ENCODE measurements at regions not wholly inside any gene's neighbourhood (a gene's known extent, or its start where the extent isn't known, plus 50 kb on each side); places are given as distances from the start of the nearest gene placed in this dataset.
"Not testable (repeated sequence)": the region's sequence is repeated elsewhere in the genome, so short reads cannot be mapped to it uniquely, and the experiment has no call there.

DNA sequence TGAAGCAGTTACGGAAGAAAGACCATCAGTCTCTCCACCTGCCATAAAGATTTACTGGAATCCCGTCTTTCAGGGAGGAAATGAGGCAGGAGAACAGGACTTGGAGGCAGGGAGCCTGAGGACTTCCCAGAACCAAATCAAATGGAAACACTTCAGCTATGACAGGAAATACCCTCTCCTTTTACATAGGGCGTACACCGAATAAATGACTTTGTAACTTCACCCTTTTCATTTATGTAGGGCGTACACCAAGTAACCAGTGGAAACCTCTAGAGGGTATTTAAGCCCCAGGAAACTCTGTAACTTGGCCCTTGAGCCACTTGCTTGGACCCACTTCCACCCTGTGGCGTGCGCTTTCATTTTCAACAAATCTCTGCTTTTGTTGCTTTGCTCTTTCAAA lies 218.3 kb upstream of the SLC39A10 start:
- Histone ChIP-seq H3K27ac (ENCODE audit: low read length, poor library complexity, severe bottlenecking) (no peak overlapping the region), H3K4ac (ENCODE audit: low read depth in 1 of 2, low read length in 2 of 2) (no peak overlapping the region), H3K4me3 (ENCODE audit: insufficient read depth in 1 of 2, low read depth in 1 of 2, low read length in 2 of 2) (no peak overlapping the region)

DNA sequence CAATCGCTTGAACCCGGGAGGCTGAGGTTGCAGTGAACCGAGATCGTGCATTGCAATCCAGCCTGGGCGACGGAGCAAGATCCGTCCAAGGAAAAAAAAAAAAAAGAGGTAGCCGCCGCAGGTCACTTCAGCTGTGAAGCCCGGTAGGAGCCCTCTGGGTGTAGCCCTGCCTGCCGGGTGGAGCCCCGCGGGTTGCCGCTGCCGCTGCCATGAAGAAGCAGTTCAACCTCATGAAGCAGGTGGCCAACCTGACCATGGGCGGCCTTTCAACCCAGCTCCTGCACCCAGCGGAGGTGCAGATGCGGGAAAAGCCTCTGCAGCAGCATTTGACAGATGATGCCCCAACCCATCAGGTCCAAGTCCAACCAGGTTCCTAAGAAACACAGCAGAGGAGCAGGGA lies 219.5 kb upstream of the SLC39A10 start:
- Histone ChIP-seq H3K14ac (ENCODE audit: low read length in 2 of 2) (peak overlapping the region in 1 of 2 experiments; percentile 57), H3K79me1 (replicated peaks; ENCODE audit: low read length, poor library complexity, severe bottlenecking) (no peaks in the 10 kb centered on the region), H4K8ac (ENCODE audit: low read length) (peak overlapping the region; percentile 23), H3K18ac (ENCODE audit: low read depth in 1 of 2, low read length in 2 of 2) (no peak overlapping the region), H3K4me3 (ENCODE audit: insufficient read depth in 1 of 2, low read depth in 1 of 2, low read length in 2 of 2) (no peak overlapping the region), H3K23ac (ENCODE audit: low read length in 2 of 2) (no peak overlapping the region), H2BK12ac (ENCODE audit: low read length in 2 of 2) (no peak overlapping the region), H4K91ac (ENCODE audit: low read length) (no peak overlapping the region), H3K36me3 (ENCODE audit: control insufficient read depth in 1 of 2, insufficient read depth in 2 of 2, low read depth in 1 of 2, low read length in 2 of 2) (no peaks in the 10 kb centered on the region), H3K4me2 (ENCODE audit: low read length, poor library complexity, severe bottlenecking) (no peak overlapping the region), H3K4ac (ENCODE audit: low read depth in 1 of 2, low read length in 2 of 2) (no peak overlapping the region), H3K9me3 (ENCODE audit: control insufficient read depth, low read length) (peaks cover 18% of the 10 kb centered on the region), H3K4me1 (ENCODE audit: control insufficient read depth, insufficient read depth, low read depth, low read length) (no peaks in the 10 kb centered on the region), H3K9ac (ENCODE audit: low read length) (no peak overlapping the region), H3K27me3 (ENCODE audit: control insufficient read depth in 1 of 2, insufficient read depth in 1 of 2, low read length in 2 of 2) (no peaks in the 10 kb centered on the region), H2BK5ac (ENCODE audit: low read depth, low read length, poor library complexity, severe bottlenecking) (no peak overlapping the region), H2AK5ac (ENCODE audit: low read length, severe bottlenecking) (no peak overlapping the region), H2BK15ac (ENCODE audit: low read depth, poor library complexity, severe bottlenecking) (no peak overlapping the region), H2BK120ac (ENCODE audit: low read depth, low read length) (no peak overlapping the region), H3K27ac (ENCODE audit: low read length, poor library complexity, severe bottlenecking) (no peak overlapping the region), H2AFZ (ENCODE audit: low read depth, low read length) (no peak overlapping the region)
- DNase-seq, result no peak
- WGBS, result 98% methylated on average over 18 of the region's 18 CpGs

More for the DNA sequence above, 218.3 kb upstream of the SLC39A10 start:
- no peaks in the 10 kb centered on the region for H3K79me1 ChIP-seq (replicated peaks; ENCODE audit: low read length, poor library complexity, severe bottlenecking)
- H3K14ac ChIP-seq (ENCODE audit: low read length in 2 of 2), result no peak overlapping the region
- no peak overlapping the region for H3K4me2 ChIP-seq (ENCODE audit: low read length, poor library complexity, severe bottlenecking)
- no peak overlapping the region for H2BK15ac ChIP-seq (ENCODE audit: low read depth, poor library complexity, severe bottlenecking)
- no peaks in the 10 kb centered on the region for H3K27me3 ChIP-seq (ENCODE audit: control insufficient read depth in 1 of 2, insufficient read depth in 1 of 2, low read length in 2 of 2)
- H3K9me3 ChIP-seq (ENCODE audit: control insufficient read depth, low read length), result peaks cover 26% of the 10 kb centered on the region
- no peak overlapping the region for H3K9ac ChIP-seq (ENCODE audit: low read length)
- no peak overlapping the region for H2AFZ ChIP-seq (ENCODE audit: low read depth, low read length)
- 91% methylated on average over 4 of the region's 7 CpGs for WGBS
- H3K4me1 ChIP-seq (ENCODE audit: control insufficient read depth, insufficient read depth, low read depth, low read length), result no peaks in the 10 kb centered on the region
- no peak overlapping the region for H2AK5ac ChIP-seq (ENCODE audit: low read length, severe bottlenecking)
- H3K36me3 ChIP-seq (ENCODE audit: control insufficient read depth in 1 of 2, insufficient read depth in 2 of 2, low read depth in 1 of 2, low read length in 2 of 2), result no peaks in the 10 kb centered on the region
- H2BK120ac ChIP-seq (ENCODE audit: low read depth, low read length), result no peak overlapping the region
- H3K18ac ChIP-seq (ENCODE audit: low read depth in 1 of 2, low read length in 2 of 2), result no peak overlapping the region
- H3K23ac ChIP-seq (ENCODE audit: low read length in 2 of 2), result no peak overlapping the region
- H2BK12ac ChIP-seq (ENCODE audit: low read length in 2 of 2), result no peak overlapping the region
- no peak for DNase-seq
- no peak overlapping the region for H4K8ac ChIP-seq (ENCODE audit: low read length)
- H2BK5ac ChIP-seq (ENCODE audit: low read depth, low read length, poor library complexity, severe bottlenecking), result no peak overlapping the region
- H4K91ac ChIP-seq (ENCODE audit: low read length), result no peak overlapping the region

DNA sequence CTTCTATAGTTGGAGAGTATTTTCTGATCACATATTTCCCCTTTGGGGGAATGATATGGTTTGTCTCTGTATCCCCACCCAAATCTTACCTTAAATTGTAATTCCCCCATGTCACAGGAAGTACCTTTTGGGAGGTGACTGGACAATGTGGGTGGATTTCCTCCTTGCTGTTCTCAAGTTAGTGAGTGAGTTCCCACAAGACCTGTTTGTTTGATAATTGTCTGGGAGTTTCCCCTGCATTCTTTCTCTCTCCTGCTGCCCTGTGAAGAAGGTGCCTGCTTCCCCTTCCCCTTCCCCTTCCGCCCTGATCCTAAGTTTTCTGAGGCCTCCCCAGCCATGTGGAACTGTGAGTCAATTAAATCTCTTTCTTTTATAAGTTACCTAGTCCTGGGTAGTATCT lies 222.7 kb upstream of the SLC39A10 start:
- no peak for DNase-seq
- H2AK5ac ChIP-seq (ENCODE audit: low read length, severe bottlenecking), result no peak overlapping the region
- no CpG with 5 or more reads among the region's 1 CpG for WGBS

DNA sequence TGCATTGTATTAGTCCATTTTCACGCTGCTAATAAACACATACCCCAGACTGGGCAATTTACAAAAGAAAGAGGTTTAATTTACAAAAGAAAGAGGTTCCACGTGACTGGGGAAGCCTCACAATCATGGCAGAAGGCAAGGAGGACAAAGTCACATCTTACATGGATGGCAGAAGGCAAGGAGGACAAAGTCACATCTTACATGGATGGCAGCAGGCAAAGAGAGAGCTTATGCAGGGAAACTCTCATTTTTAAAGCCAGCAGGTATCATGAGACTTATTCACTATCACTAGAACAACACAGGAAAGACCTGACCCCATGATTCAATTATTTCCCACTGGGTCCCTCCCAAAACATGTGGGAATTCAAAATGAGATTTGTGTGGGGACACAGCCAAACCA lies 223.3 kb upstream of the SLC39A10 start:
- H3K4me3 ChIP-seq (ENCODE audit: insufficient read depth in 1 of 2, low read depth in 1 of 2, low read length in 2 of 2); H2BK15ac ChIP-seq (ENCODE audit: low read depth, poor library complexity, severe bottlenecking); H3K27ac ChIP-seq (ENCODE audit: low read length, poor library complexity, severe bottlenecking); H3K27me3 ChIP-seq (ENCODE audit: control insufficient read depth in 1 of 2, insufficient read depth in 1 of 2, low read length in 2 of 2); H3K4me2 ChIP-seq (ENCODE audit: low read length, poor library complexity, severe bottlenecking); H3K14ac ChIP-seq (ENCODE audit: low read length in 2 of 2); H3K79me1 ChIP-seq (replicated peaks; ENCODE audit: low read length, poor library complexity, severe bottlenecking); H2BK5ac ChIP-seq (ENCODE audit: low read depth, low read length, poor library complexity, severe bottlenecking); H3K9me3 ChIP-seq (ENCODE audit: control insufficient read depth, low read length); H3K36me3 ChIP-seq (ENCODE audit: control insufficient read depth in 1 of 2, insufficient read depth in 2 of 2, low read depth in 1 of 2, low read length in 2 of 2); H3K4ac ChIP-seq (ENCODE audit: low read depth in 1 of 2, low read length in 2 of 2); H3K23ac ChIP-seq (ENCODE audit: low read length in 2 of 2); H2AK5ac ChIP-seq (ENCODE audit: low read length, severe bottlenecking); H2AFZ ChIP-seq (ENCODE audit: low read depth, low read length); H2BK120ac ChIP-seq (ENCODE audit: low read depth, low read length); H3K9ac ChIP-seq (ENCODE audit: low read length); DNase-seq; H3K18ac ChIP-seq (ENCODE audit: low read depth in 1 of 2, low read length in 2 of 2); H4K8ac ChIP-seq (ENCODE audit: low read length); H3K4me1 ChIP-seq (ENCODE audit: control insufficient read depth, insufficient read depth, low read depth, low read length); H2BK12ac ChIP-seq (ENCODE audit: low read length in 2 of 2); H4K91ac ChIP-seq (ENCODE audit: low read length): not testable (repeated sequence)
- 43% methylated on average over 1 of the region's 2 CpGs for WGBS

More for the DNA sequence above, 222.7 kb upstream of the SLC39A10 start:
- no peak overlapping the region for H2BK120ac ChIP-seq (ENCODE audit: low read depth, low read length)
- no peak overlapping the region for H2BK5ac ChIP-seq (ENCODE audit: low read depth, low read length, poor library complexity, severe bottlenecking)
- no peaks in the 10 kb centered on the region for H3K9me3 ChIP-seq (ENCODE audit: control insufficient read depth, low read length)
- no peak overlapping the region for H3K18ac ChIP-seq (ENCODE audit: low read depth in 1 of 2, low read length in 2 of 2)
- H4K91ac ChIP-seq (ENCODE audit: low read length), result no peak overlapping the region
- no peak overlapping the region for H3K4me2 ChIP-seq (ENCODE audit: low read length, poor library complexity, severe bottlenecking)
- H4K8ac ChIP-seq (ENCODE audit: low read length), result no peak overlapping the region
- H2AFZ ChIP-seq (ENCODE audit: low read depth, low read length), result no peak overlapping the region
- H3K27ac ChIP-seq (ENCODE audit: low read length, poor library complexity, severe bottlenecking), result no peak overlapping the region
- no peak overlapping the region for H3K9ac ChIP-seq (ENCODE audit: low read length)
- no peak overlapping the region for H3K23ac ChIP-seq (ENCODE audit: low read length in 2 of 2)
- no peak overlapping the region for H2BK12ac ChIP-seq (ENCODE audit: low read length in 2 of 2)
- no peaks in the 10 kb centered on the region for H3K4me1 ChIP-seq (ENCODE audit: control insufficient read depth, insufficient read depth, low read depth, low read length)
- no peaks in the 10 kb centered on the region for H3K79me1 ChIP-seq (replicated peaks; ENCODE audit: low read length, poor library complexity, severe bottlenecking)
- no peaks in the 10 kb centered on the region for H3K36me3 ChIP-seq (ENCODE audit: control insufficient read depth in 1 of 2, insufficient read depth in 2 of 2, low read depth in 1 of 2, low read length in 2 of 2)
- no peaks in the 10 kb centered on the region for H3K27me3 ChIP-seq (ENCODE audit: control insufficient read depth in 1 of 2, insufficient read depth in 1 of 2, low read length in 2 of 2)
- no peak overlapping the region for H3K4me3 ChIP-seq (ENCODE audit: insufficient read depth in 1 of 2, low read depth in 1 of 2, low read length in 2 of 2)
- no peak overlapping the region for H2BK15ac ChIP-seq (ENCODE audit: low read depth, poor library complexity, severe bottlenecking)
- no peak overlapping the region for H3K14ac ChIP-seq (ENCODE audit: low read length in 2 of 2)
- no peak overlapping the region for H3K4ac ChIP-seq (ENCODE audit: low read depth in 1 of 2, low read length in 2 of 2)
